ENCODE measurements at regions not wholly inside any gene's neighbourhood (a gene's known extent, or its start where the extent isn't known, plus 50 kb on each side); places are given as distances from the start of the nearest gene placed in this dataset.

GRCh38 chr3:111285184-111285538, 213.5 kb downstream of the NECTIN3 start:
- no peak for FAIRE-seq
- no peak for DNase-seq (ENCODE audit: low read depth in 1 of 2, low spot score in 2 of 2)
- no peaks in the 10 kb centered on the region for H3K36me3 ChIP-seq (ENCODE audit: control insufficient read depth in 2 of 4, insufficient read depth in 4 of 4, low read length in 3 of 4)
- H4K91ac ChIP-seq (replicated peaks; ENCODE audit: insufficient read length, low read length), result no peak overlapping the region
- POLR2A ChIA-PET (ENCODE audit: partially characterized antibody), result no interaction called here
- no peaks in the 10 kb centered on the region for H3K9me3 ChIP-seq (ENCODE audit: insufficient read depth in 2 of 2, low read depth in 1 of 2, low read length in 1 of 2)
- H3K79me1 ChIP-seq (ENCODE audit: low read depth, low read length), result no peaks in the 10 kb centered on the region
- no peaks in the 10 kb centered on the region for H3K79me2 ChIP-seq (ENCODE audit: control insufficient read depth in 1 of 2, insufficient read depth in 2 of 2, low read length in 2 of 2)
- no peak overlapping the region for H3K4me3 ChIP-seq (ENCODE audit: extremely low read depth in 1 of 4, insufficient read depth in 2 of 4, low read depth in 3 of 4, low read length in 4 of 4)
- no peak overlapping the region for H3K4me2 ChIP-seq (ENCODE audit: insufficient read depth in 1 of 2, low read depth in 2 of 2, low read length in 2 of 2)
- no peak overlapping the region for H3K18ac ChIP-seq (ENCODE audit: extremely low read depth, low read length)
- no peak overlapping the region for H3K27ac ChIP-seq (ENCODE audit: low read depth, low read length)
- CTCF ChIA-PET (ENCODE audit: partially characterized antibody), result interaction anchor here (0.7 to 1.4 kb wide), 4 partner anchors 8 to 255 kb away, joined by 3 read pairs; no protein-coding TSS in a partner anchor
- H3K27me3 ChIP-seq (replicated peaks in 1 of 4; ENCODE audit: control insufficient read depth in 3 of 4, extremely low read depth in 1 of 4, insufficient read depth in 3 of 4, low read length in 3 of 4), result no peaks in the 10 kb centered on the region
- no peak overlapping the region for H3K4ac ChIP-seq (replicated peaks; ENCODE audit: insufficient read length, low read depth, low read length)
- no peak overlapping the region for H4K8ac ChIP-seq (ENCODE audit: extremely low read depth, insufficient read depth, low read length)
- H2AFZ ChIP-seq (ENCODE audit: low read length), result no peak overlapping the region
- H3K4me1 ChIP-seq (replicated peaks in 1 of 4; ENCODE audit: control insufficient read depth in 3 of 4, insufficient read depth in 4 of 4, low read length in 3 of 4), result no peaks in the 10 kb centered on the region
- no peak overlapping the region for H3K23ac ChIP-seq (ENCODE audit: insufficient read length)
- no peak overlapping the region for H4K5ac ChIP-seq (ENCODE audit: insufficient read length, low read depth, low read length)
- H3K9ac ChIP-seq (replicated peaks in 1 of 4; ENCODE audit: extremely low read depth in 1 of 4, low read depth in 3 of 4, low read length in 3 of 4), result no peak overlapping the region
- H2BK12ac ChIP-seq (ENCODE audit: low read depth, low read length), result no peak overlapping the region
- H2BK5ac ChIP-seq (ENCODE audit: low read depth, low read length), result no peak overlapping the region
- no peak overlapping the region for H3K14ac ChIP-seq (ENCODE audit: insufficient read length)
- no peaks in the 10 kb centered on the region for H4K20me1 ChIP-seq (replicated peaks in 1 of 2; ENCODE audit: control insufficient read depth in 1 of 2, insufficient read depth in 2 of 2, low read length in 2 of 2)
- no peak overlapping the region for H3K56ac ChIP-seq (replicated peaks; ENCODE audit: insufficient read length, low read depth, low read length)
- no peak overlapping the region for H2BK20ac ChIP-seq (ENCODE audit: low read length)
- no peak overlapping the region for H2BK120ac ChIP-seq (replicated peaks; ENCODE audit: low read depth, low read length)
- H3K23me2 ChIP-seq (ENCODE audit: low read depth, low read length), result no peaks in the 10 kb centered on the region
- 81% methylated on average over 1 of the region's 1 CpG; no CpG with 5 or more reads in 1 of the 2 experiments for WGBS, 2 experiments (ENCODE audit: extremely low coverage in 1 of 2, insufficient coverage in 1 of 2, insufficient read length in 1 of 2, insufficient replicate concordance in 2 of 2, low coverage in 1 of 2, low lambda C conversion rate in 2 of 2, missing lambda C conversion rate in 1 of 2)
- H2AK5ac ChIP-seq (ENCODE audit: low read depth, low read length), result no peak overlapping the region
- H2BK15ac ChIP-seq (ENCODE audit: low read length), result no peak overlapping the region
- no peak for TF ChIP-seq CBX5 (IDR thresholded peaks at IDR 0.05; ENCODE audit: low read depth, low read length)
- TF ChIP-seq CHD2 (IDR thresholded peaks at IDR 0.05; ENCODE audit: low read length), result no peak
- TF ChIP-seq BCL11A (IDR thresholded peaks at IDR 0.05; ENCODE audit: low read depth in 2 of 2, low read length in 2 of 2), result no peak
- no peak for TF ChIP-seq POLR2A (IDR thresholded peaks at IDR 0.05; ENCODE audit: control extremely low read depth in 1 of 2, low read depth in 2 of 2, low read length in 2 of 2)
- no peak for TF ChIP-seq RBBP5 (IDR thresholded peaks at IDR 0.05; ENCODE audit: borderline replicate concordance, low read depth, low read length)
- no peak for TF ChIP-seq NANOG (IDR thresholded peaks at IDR 0.05; ENCODE audit: insufficient read depth, low read depth, low read length, poor library complexity, severe bottlenecking)
- no peak for TF ChIP-seq KDM5A (IDR thresholded peaks at IDR 0.05; ENCODE audit: low read length)
- TF ChIP-seq, protein P1, sequence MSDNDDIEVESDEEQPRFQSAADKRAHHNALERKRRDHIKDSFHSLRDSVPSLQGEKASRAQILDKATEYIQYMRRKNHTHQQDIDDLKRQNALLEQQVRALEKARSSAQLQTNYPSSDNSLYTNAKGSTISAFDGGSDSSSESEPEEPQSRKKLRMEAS (IDR thresholded peaks at IDR 0.05), result no peak
- no peak for TF ChIP-seq JUND (IDR thresholded peaks at IDR 0.05; ENCODE audit: low read length)
- TF ChIP-seq NRF1 (IDR thresholded peaks at IDR 0.05; ENCODE audit: low read depth, low read length), result no peak
- no peak for TF ChIP-seq TAF7 (optimal IDR thresholded peaks at IDR 0.05; ENCODE audit: borderline replicate concordance, low read depth, low read length)
- TF ChIP-seq POLR2AphosphoS5 (IDR thresholded peaks at IDR 0.05; ENCODE audit: low read depth, low read length), result no peak
- no peak for TF ChIP-seq EGR1 (IDR thresholded peaks at IDR 0.05; ENCODE audit: borderline replicate concordance, low read depth, low read length)
- TF ChIP-seq EZH2 (IDR thresholded peaks at IDR 0.05; ENCODE audit: low read depth, low read length, severe bottlenecking), result no peak
- TF ChIP-seq HDAC6 (IDR thresholded peaks at IDR 0.05; ENCODE audit: low read depth, low read length), result no peak
- TF ChIP-seq MAFK (IDR thresholded peaks at IDR 0.05; ENCODE audit: low read depth, low read length), result no peak

Data from H1 (cell line).